GM21360 (cell line): ENCODE measurements at regions not wholly inside any gene's neighbourhood (a gene's known extent, or its start where the extent isn't known, plus 50 kb on each side); places are given as distances from the start of the nearest gene placed in this dataset.

ENCODE experiments used
- ATAC-seq: cut with Tn5 transposase; IDR thresholded peaks from one replicate; pipeline ENCODE4 v1.9.1; 2021; ENCODE audit warnings: mild to moderate bottlenecking, moderate library complexity; ENCODE audit not compliant: unreplicated experiment

GRCh38 chr15:97425596-97425995, 534.9 kb upstream of the ARRDC4 start:
- no peak for ATAC-seq

DNA sequence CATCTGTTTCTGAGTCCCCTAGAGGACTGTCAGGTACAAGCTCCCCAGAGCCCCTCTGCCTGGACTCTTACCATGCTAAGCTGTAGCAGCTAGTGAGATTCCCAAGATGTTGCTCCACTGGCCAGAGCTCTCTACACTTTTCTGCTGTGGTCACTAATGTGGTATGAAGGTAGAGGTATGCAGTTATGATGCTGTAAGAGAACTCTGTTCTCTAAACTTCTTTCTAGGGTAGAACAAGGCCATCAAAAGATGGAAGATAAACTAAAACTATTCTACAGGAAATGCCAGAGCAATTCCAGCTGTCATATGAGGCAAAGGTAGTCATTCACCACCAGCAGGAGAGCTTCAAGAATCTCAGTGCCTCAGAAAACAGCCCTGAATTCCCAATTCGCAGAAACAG, 517.4 kb upstream of the ARRDC4 start:
- no peak for ATAC-seq

DNA sequence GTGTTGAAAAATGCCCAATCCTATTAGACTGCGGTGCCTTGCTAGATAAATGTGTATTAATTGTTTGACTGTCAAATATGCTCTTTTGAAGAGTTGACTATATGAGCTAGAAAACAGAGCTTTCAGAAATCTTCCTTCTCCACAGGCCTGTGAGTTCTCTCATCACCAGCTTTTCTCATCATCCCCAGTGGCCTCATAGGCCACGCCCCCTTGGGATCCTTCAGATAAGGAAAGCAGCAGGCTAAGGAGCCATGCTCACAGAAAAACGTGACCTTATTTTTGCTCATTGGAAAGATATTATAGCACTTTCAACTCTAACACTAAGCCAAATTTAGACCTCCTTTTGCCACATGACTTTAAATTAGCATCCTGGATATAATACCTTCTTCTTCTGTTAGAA, 514.4 kb upstream of the ARRDC4 start:
- ATAC-seq: no peak

DNA sequence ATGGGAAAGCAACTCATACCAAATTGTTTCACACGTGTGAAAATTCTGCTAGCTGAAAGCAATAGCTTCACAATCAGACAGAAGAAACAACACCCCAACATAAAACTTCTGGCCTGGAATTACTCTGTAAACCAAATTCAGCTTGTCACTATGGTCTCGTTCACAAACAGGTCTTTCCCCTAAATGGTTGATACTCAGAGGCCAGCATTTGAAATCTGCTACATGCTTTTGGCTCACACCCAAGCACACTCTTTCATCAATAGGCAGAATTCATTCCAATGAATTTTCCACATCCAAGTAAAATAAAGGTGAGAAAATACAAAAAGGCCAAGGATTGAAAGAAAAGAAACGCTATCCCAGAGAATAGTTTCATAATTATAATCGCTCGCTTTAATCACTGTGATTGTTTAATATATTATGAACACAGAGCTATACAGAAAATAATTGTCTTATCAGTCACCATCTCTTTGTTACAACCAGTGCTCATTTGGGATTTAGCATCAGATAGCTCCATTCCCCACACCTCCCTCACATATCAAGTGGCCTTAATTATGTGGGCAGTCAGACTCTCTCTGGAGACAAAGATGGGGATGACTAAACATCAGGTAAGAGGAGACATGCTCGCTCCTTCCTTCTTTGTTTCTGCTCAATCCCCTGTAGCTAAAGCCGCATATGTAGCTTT, 503.8 kb upstream of the ARRDC4 start:
- no peak for ATAC-seq

DNA sequence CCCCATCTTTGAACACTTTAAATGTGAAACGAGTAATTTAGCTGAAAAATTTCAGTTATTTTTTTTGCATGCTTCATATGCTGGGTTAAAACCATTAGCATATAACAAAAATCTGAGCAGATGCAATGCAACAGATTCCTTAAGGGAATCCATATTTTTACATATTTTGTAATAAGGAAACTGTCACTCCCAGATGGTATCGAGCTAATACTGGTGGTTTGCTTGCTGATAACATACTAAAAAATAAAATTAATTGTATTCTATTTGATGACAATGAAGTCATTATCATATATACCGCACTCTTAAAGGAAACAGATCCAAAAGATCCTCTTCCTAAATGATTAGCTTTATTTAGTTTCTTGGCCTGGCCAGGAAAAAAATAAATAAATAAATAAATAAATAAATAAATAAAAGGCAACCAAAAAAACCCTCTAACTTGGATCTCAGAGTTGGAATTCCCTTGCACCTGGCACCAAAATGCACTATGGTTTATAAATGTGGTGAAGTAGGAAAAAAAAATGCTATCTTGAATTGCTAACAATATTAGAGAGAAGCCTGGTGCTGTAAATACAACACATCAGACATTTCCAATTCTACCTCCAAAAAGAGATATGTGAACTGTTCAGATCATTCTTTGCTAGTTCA, 503.2 kb upstream of the ARRDC4 start:
- no peak for ATAC-seq

GRCh38 chr15:97459771-97460170, 500.7 kb upstream of the ARRDC4 start:
- no peak for ATAC-seq

- ATAC-seq: no peak
Measured at GRCh38 chr15:97461226-97461625, 499.3 kb upstream of the ARRDC4 start.

DNA sequence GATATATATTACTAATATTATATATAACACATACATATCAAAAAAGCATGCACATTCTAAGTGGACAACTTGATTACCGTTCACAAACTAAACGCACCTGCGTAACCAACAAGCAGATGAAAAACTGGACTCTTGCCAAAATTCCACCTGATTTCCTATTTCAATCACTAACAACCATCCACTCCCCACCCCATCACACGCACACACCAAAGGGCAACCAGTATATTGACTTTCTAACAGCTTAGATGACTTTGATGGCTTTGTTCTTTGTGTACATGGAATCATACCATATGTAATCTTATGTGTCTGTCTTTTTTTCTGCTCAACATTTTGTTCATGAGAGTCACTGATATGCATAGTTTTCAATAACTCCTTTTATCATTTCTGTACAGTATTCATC, 496.8 kb upstream of the ARRDC4 start:
- no peak for ATAC-seq

DNA sequence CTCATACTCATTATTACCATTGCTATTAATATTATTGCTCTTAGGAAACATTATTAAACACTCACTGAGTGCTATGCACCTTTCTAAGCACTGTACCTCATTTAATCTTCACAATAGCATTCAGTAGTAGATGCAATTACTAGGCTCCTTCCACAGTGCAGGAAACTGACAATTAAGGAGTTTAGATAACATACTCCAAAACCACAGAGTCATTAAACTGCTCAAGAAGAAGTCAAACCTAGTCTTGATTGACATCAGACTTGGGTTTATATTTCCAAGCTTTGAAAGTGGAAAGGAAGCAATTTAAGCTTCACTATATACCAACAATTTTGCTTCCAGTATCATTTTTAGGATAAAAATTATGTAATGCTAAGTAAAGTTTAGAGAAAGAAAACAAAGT, 490.1 kb upstream of the ARRDC4 start:
- ATAC-seq: no peak

DNA sequence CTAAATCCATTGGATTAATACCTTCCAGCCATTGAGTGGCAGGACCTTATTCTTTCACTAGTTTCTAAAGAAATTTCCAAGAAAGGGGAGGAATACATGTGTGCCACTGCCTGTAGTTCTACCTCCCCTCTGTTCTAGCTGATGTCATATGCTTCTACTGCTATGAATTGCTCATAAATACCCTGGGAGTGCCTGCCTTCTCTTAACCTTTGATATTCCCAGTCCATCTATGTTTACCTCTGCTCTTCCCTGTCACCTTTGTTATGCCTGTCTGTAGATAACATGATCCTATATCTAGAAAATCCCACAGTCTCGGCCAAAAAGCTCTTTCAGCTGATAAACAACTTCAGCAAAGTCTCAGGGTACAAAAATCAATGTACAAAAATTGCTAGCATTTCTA, 486.9 kb upstream of the ARRDC4 start:
- ATAC-seq: no peak

DNA sequence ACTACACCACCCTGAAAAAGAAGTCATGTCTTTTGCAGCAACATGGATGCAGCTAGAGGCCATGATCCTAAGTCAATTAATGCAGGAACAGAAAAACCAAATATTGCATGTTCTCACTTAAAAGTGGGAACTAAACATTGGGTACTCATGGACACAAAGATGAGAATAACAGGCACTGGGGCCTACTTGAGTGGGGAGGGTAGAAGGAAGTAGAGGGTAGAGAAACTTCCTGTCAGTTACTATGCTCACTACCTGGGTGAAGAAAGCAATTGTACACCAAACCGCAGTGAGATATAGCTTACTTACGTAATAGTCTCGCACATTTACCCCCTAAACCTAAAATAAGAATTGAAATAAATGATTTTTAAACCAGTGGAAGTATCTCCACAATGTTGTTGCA, 480.5 kb upstream of the ARRDC4 start:
- ATAC-seq: no peak

DNA sequence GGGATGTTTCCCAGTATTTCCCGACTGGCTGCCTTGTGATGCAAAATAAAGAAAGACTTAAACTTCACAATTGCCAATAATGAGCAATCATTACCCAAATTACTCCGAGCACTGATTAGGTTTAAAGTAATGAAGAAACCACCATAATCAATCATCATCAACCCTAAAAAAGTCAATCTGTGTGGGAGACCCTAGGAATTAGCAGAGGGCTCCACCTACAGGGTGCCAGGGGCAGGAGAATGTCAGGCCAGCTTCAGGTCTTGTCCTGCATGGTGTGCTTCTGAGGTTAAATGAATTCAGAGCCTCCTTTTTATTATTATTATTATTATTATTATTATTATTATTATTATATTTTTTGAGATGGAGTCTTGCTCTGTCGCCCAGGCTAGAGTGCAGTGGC, 478.0 kb upstream of the ARRDC4 start:
- ATAC-seq: no peak

- no peak for ATAC-seq
Measured at GRCh38 chr15:97483232-97483631, 477.3 kb upstream of the ARRDC4 start.

- no peak for ATAC-seq
Measured at GRCh38 chr15:97490429-97490828, 470.1 kb upstream of the ARRDC4 start.

GRCh38 chr15:97501291-97501690, 459.2 kb upstream of the ARRDC4 start:
- no peak for ATAC-seq

GRCh38 chr15:97502038-97502437, 458.5 kb upstream of the ARRDC4 start:
- ATAC-seq: no peak

- ATAC-seq: no peak
Measured at GRCh38 chr15:97504031-97504792, 456.3 kb upstream of the ARRDC4 start.

- ATAC-seq: no peak
Measured at GRCh38 chr15:97517737-97518136, 442.8 kb upstream of the ARRDC4 start.

DNA sequence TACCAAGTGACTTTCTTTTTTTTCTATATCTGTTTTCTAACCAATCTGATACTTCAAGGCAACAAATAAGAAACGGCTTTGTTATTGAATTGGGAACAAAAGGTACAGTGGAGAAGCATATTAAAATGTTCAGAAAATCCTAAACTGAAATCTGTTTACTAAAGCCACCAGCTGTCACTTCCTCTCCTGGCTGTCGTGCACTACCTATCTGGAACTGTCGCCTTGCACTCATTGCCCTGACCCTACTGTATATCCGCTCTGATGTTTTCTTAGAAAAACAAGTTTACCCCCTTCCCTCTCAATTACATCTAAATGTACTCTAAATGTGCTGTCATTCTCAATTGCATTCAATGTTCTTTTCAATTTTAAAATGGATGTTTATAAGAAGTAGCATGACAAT, 439.8 kb upstream of the ARRDC4 start:
- no peak for ATAC-seq

DNA sequence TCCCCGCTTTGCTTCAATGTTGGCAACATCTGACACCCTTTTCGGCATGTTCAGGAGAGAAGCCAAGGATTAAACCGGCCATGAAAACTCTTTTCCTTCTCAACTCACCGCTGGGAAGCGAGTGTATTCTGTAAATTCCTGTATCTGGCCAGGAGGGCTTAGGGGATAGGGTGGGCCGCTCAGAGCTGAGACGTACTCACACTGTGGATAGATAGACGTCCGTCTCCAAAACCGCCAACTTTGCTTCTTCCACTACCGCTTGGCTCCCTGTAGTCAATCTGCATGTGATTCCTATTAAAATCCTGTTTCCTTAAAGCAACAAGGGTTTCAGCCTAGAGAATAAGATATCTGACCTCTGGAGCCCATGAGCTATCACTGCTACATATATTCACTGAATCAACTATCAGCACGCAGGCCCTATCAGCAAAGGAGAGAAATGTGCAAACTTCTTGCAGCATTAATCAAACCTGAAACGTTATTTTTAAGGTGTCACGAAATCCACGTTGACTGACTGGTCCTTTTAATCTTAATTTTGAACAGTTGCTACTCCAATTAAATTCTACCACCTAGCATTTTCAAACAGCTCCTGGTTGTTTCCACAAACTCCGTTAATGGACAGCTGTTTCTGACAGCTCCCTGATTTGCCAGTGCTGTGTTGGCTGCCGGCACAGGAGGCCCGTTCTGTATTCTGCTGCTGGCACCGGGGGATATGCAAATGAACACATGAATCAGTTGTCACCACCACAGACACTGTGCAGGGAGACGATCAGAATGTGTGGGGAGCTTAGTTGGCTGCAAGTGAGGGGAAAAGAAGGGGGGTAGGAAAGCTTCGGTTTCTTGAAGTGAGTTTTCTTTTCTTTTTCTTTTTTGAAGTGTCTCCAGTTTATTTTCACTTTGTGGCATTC, 438.9 kb upstream of the ARRDC4 start:
- ATAC-seq: no peak

DNA sequence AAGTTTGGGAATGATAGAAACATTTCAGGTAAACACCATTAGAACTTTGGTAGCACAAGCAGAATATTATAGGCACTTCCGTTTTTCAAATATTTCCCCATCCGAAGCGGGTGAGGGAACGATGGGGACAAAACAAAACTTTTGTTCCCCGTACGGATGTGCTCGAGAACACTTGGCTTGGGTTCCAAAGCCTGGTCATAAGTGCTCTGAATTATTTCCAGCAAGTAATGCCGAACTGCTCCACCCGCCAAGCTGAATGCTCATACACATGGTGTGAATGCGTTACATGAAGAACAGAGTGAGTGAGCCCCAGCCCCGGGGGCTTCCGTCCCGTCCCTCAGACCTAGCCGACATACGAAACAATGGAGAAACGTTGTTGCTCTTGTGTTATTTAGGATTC, 438.2 kb upstream of the ARRDC4 start:
- ATAC-seq: no peak
